Hepatocyte (in vitro differentiated cells): ENCODE measurements at regions not wholly inside any gene's neighbourhood (a gene's known extent, or its start where the extent isn't known, plus 50 kb on each side); places are given as distances from the start of the nearest gene placed in this dataset.
"Not testable (repeated sequence)": the region's sequence is repeated elsewhere in the genome, so short reads cannot be mapped to it uniquely, and the experiment has no call there.

Source experiments
- DNase-seq: peaks from one replicate; pipeline ENCODE4 v3.0.0-alpha.2; 2016; ENCODE audit warnings: low spot score
- H2AFZ ChIP-seq: fragments of 200-600 bp; sonication (generic); 2 replicates; pipeline ENCODE4 v1.6.0; 2016; ENCODE audit warnings: antibody characterized with exemption, mild to moderate bottlenecking
- H3K27ac ChIP-seq: fragments of 200-600 bp; sonication (generic); 2 replicates; pipeline ENCODE4 v1.5.1; 2016; ENCODE audit warnings: mild to moderate bottlenecking
- H3K27me3 ChIP-seq: fragments of 200-600 bp; sonication (generic); 2 replicates; pipeline ENCODE4 v1.6.1; 2016
- H3K36me3 ChIP-seq: fragments of 200-600 bp; sonication (generic); replicated peaks from 2 replicates; pipeline ENCODE4 v1.5.1; 2016; ENCODE audit warnings: low read depth; ENCODE audit not compliant: insufficient read depth
- H3K4me1 ChIP-seq: fragments of 200-600 bp; sonication (generic); 2 replicates; pipeline ENCODE4 v1.5.1; 2016; ENCODE audit warnings: mild to moderate bottlenecking, moderate library complexity; ENCODE audit not compliant: insufficient read depth
- H3K4me2 ChIP-seq: fragments of 200-600 bp; sonication (generic); 2 replicates; pipeline ENCODE4 v1.6.0; 2016
- H3K4me3 ChIP-seq: fragments of 200-600 bp; sonication (generic); 2 replicates; pipeline ENCODE4 v1.5.1; 2016; ENCODE audit warnings: mild to moderate bottlenecking
- H3K79me2 ChIP-seq: fragments of 200-600 bp; sonication (generic); 2 replicates; pipeline ENCODE4 v1.6.0; 2017; ENCODE audit warnings: mild to moderate bottlenecking
- H3K9me2 ChIP-seq: fragments of 200-600 bp; sonication (generic); replicated peaks from 2 replicates; pipeline ENCODE4 v1.6.0; 2017; ENCODE audit warnings: mild to moderate bottlenecking; ENCODE audit not compliant: insufficient read depth
- H3K9me3 ChIP-seq: fragments of 200-600 bp; sonication (generic); 2 replicates; pipeline ENCODE4 v1.5.1; 2016; ENCODE audit warnings: low read depth, mild to moderate bottlenecking
- H4K20me1 ChIP-seq: fragments of 200-600 bp; sonication (generic); 2 replicates; pipeline ENCODE4 v1.6.0; 2016; ENCODE audit warnings: mild to moderate bottlenecking; ENCODE audit not compliant: insufficient read depth, poor library complexity, severe bottlenecking
- WGBS: methylation state at CpG from one replicate; pipeline ENCODE4 v1.1.6; 2016; ENCODE audit warnings: low lambda C conversion rate; ENCODE audit errors: missing lambda C conversion rate; 5-methylcytosine and 5-hydroxymethylcytosine counted together

- H3K4me1 ChIP-seq, H3K27me3 ChIP-seq, H3K9me3 ChIP-seq, H3K9me2 ChIP-seq, H2AFZ ChIP-seq, H4K20me1 ChIP-seq, H3K4me3 ChIP-seq, DNase-seq, H3K4me2 ChIP-seq, H3K79me2 ChIP-seq, H3K36me3 ChIP-seq, H3K27ac ChIP-seq: not testable (repeated sequence)
- WGBS = 0% methylated on average over 1 of the region's 4 CpGs
Measured at GRCh38 chr2:87554678-87555077, 193.2 kb upstream of the PLGLB2 start.

GRCh38 chr2:87555082-87555481 lies 192.8 kb upstream of the PLGLB2 start:
- not testable (repeated sequence) for H3K4me1 ChIP-seq, H4K20me1 ChIP-seq, H3K79me2 ChIP-seq, H2AFZ ChIP-seq, H3K27ac ChIP-seq, H3K27me3 ChIP-seq, H3K4me2 ChIP-seq, H3K9me3 ChIP-seq, H3K9me2 ChIP-seq, DNase-seq, H3K36me3 ChIP-seq, H3K4me3 ChIP-seq
- WGBS = no CpG with 5 or more reads among the region's 4 CpGs

- H3K27me3 ChIP-seq, H3K9me2 ChIP-seq, H3K27ac ChIP-seq, H3K79me2 ChIP-seq, H3K4me3 ChIP-seq, H3K4me2 ChIP-seq, H3K9me3 ChIP-seq, DNase-seq, H2AFZ ChIP-seq, H3K4me1 ChIP-seq, H3K36me3 ChIP-seq, H4K20me1 ChIP-seq: not testable (repeated sequence)
- WGBS = 88% methylated on average over 3 of the region's 5 CpGs
Measured at GRCh38 chr2:87559001-87559400, 188.9 kb upstream of the PLGLB2 start.

- not testable (repeated sequence) for H3K36me3 ChIP-seq, H3K4me3 ChIP-seq, H4K20me1 ChIP-seq, H2AFZ ChIP-seq, H3K27me3 ChIP-seq, DNase-seq, H3K9me3 ChIP-seq, H3K4me2 ChIP-seq, H3K79me2 ChIP-seq, H3K4me1 ChIP-seq, H3K27ac ChIP-seq, H3K9me2 ChIP-seq
- 75% methylated on average over 2 of the region's 2 CpGs for WGBS
Measured at GRCh38 chr2:87559735-87560134, 188.2 kb upstream of the PLGLB2 start.

GRCh38 chr2:87565116-87565515 lies 182.8 kb upstream of the PLGLB2 start:
- H3K79me2 ChIP-seq, H3K27ac ChIP-seq, H3K36me3 ChIP-seq, H3K27me3 ChIP-seq, H3K4me1 ChIP-seq, H4K20me1 ChIP-seq, DNase-seq, H3K4me2 ChIP-seq, H3K9me3 ChIP-seq, H3K9me2 ChIP-seq, H2AFZ ChIP-seq, H3K4me3 ChIP-seq: not testable (repeated sequence)
- 94% methylated on average over 1 of the region's 3 CpGs for WGBS

GRCh38 chr2:87566531-87566930 lies 181.4 kb upstream of the PLGLB2 start:
- not testable (repeated sequence) for H2AFZ ChIP-seq, H3K9me3 ChIP-seq, H3K79me2 ChIP-seq, H3K4me1 ChIP-seq, H4K20me1 ChIP-seq, H3K36me3 ChIP-seq, H3K4me2 ChIP-seq, H3K27me3 ChIP-seq, H3K4me3 ChIP-seq, H3K9me2 ChIP-seq, DNase-seq, H3K27ac ChIP-seq
- WGBS = 89% methylated on average over 3 of the region's 3 CpGs

- WGBS = 94% methylated on average over 7 of the region's 11 CpGs
- H3K4me1 ChIP-seq, H3K9me3 ChIP-seq, DNase-seq, H3K27ac ChIP-seq, H3K4me3 ChIP-seq, H3K79me2 ChIP-seq, H3K4me2 ChIP-seq, H2AFZ ChIP-seq, H3K36me3 ChIP-seq, H3K9me2 ChIP-seq, H4K20me1 ChIP-seq, H3K27me3 ChIP-seq: not testable (repeated sequence)
Measured at GRCh38 chr2:87567093-87567492, 180.8 kb upstream of the PLGLB2 start.

- not testable (repeated sequence) for H3K9me2 ChIP-seq, H2AFZ ChIP-seq, H3K36me3 ChIP-seq, H3K9me3 ChIP-seq, H4K20me1 ChIP-seq, H3K79me2 ChIP-seq, H3K4me2 ChIP-seq, H3K27ac ChIP-seq, H3K4me1 ChIP-seq, DNase-seq, H3K27me3 ChIP-seq, H3K4me3 ChIP-seq
- WGBS = 93% methylated on average over 2 of the region's 3 CpGs
Measured at GRCh38 chr2:87567912-87568311, 180.0 kb upstream of the PLGLB2 start.

- not testable (repeated sequence) for H2AFZ ChIP-seq, H3K9me3 ChIP-seq, H3K36me3 ChIP-seq, H3K27ac ChIP-seq, H3K4me1 ChIP-seq, H3K4me2 ChIP-seq, H4K20me1 ChIP-seq, H3K4me3 ChIP-seq, H3K79me2 ChIP-seq, H3K27me3 ChIP-seq, H3K9me2 ChIP-seq, DNase-seq
- 97% methylated on average over 8 of the region's 10 CpGs for WGBS
Measured at GRCh38 chr2:87568554-87569278, 179.2 kb upstream of the PLGLB2 start.
